Keratinocyte (primary cell): ENCODE measurements at regions not wholly inside any gene's neighbourhood (a gene's known extent, or its start where the extent isn't known, plus 50 kb on each side); places are given as distances from the start of the nearest gene placed in this dataset.

Source experiments
- CTCF ChIP-seq, 3 experiments: IDR thresholded peaks in 1 of 3; conservative IDR thresholded peaks in 1 of 3; optimal IDR thresholded peaks in 1 of 3; 2 replicates in 2 of 3; 3 replicates in 1 of 3; pipeline versions ENCODE3 to v1.5.1; 2011; ENCODE audit warnings: low read length in 3 of 3, mild to moderate bottlenecking in 3 of 3, moderate library complexity in 2 of 3, control low read depth in 1 of 3, inconsistent platforms in 1 of 3; ENCODE audit not compliant: insufficient read depth in 2 of 3; ENCODE audit errors: extremely low read depth in 1 of 3
- EZH2 ChIP-seq: IDR thresholded peaks from one replicate; pipeline ENCODE4 v1.6.1; 2012; ENCODE audit warnings: inconsistent platforms, mild to moderate bottlenecking, low read length, moderate library complexity

DNA sequence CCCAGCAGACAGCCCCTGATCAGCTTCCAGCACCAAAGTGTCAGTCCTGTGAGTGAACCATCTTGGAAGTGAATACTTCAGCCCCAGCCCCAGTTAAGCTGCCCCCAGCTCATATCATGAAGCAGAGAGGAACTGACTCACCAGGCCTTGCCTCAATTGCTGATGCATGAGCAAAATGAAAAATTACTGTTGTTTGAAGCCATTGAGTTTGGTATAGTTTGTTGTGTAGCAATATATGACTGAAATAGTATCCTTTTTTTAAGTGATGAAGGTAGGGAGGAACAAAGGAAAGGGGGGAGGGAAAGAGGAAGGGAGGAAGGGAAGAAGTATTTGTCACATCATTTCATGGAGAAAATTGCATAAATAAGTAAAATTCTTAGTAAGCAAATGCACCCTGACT, 266.4 kb downstream of the MAFB start:
- TF ChIP-seq CTCF (optimal IDR thresholded peaks at IDR 0.05 in 1 of 3, IDR thresholded peaks at IDR 0.05 in 1 of 3, conservative IDR thresholded peaks at IDR 0.05 in 1 of 3; ENCODE audit: extremely low read depth in 1 of 3, insufficient read depth in 2 of 3, low read length in 3 of 3) (no peak), EZH2 (no peak)
